Astrocyte (in vitro differentiated cells and primary cell): ENCODE measurements at regions not wholly inside any gene's neighbourhood (a gene's known extent, or its start where the extent isn't known, plus 50 kb on each side); places are given as distances from the start of the nearest gene placed in this dataset.
"Not testable (repeated sequence)": the region's sequence is repeated elsewhere in the genome, so short reads cannot be mapped to it uniquely, and the experiment has no call there.

Experiments
- DNase-seq: peaks from one replicate; pipeline ENCODE4 v3.0.0-alpha.2; 2010; ENCODE audit warnings: low read depth
- FAIRE-seq: peaks from 2 replicates; lab custom pipeline; 2011; peaks lifted over from hg19 to GRCh38; lab: Jason Lieb, UNC
- H2AFZ ChIP-seq: 2 replicates; pipeline ENCODE4 v1.6.0; 2012; ENCODE audit warnings: low read depth, low read length, inconsistent platforms
- H3K27ac ChIP-seq: 2 replicates; pipeline ENCODE4 v1.5.1; 2011; ENCODE audit warnings: low read depth, low read length, inconsistent platforms
- H3K27me3 ChIP-seq: 2 replicates; pipeline ENCODE4 v1.6.0; 2011; ENCODE audit warnings: low read length, inconsistent platforms; ENCODE audit not compliant: insufficient read depth
- H3K36me3 ChIP-seq: 2 replicates; pipeline ENCODE4 v1.5.1; 2011; ENCODE audit warnings: low read length, inconsistent platforms; ENCODE audit not compliant: insufficient read depth
- H3K4me1 ChIP-seq: 2 replicates; pipeline ENCODE4 v1.5.1; 2011; ENCODE audit warnings: low read length, inconsistent platforms; ENCODE audit not compliant: insufficient read depth
- H3K4me2 ChIP-seq: 2 replicates; pipeline ENCODE4 v1.6.0; 2012; ENCODE audit warnings: low read length, inconsistent platforms
- H3K4me3 ChIP-seq: 2 replicates; pipeline ENCODE4 v1.5.1; 2011; ENCODE audit warnings: low read depth, mild to moderate bottlenecking, low read length, inconsistent platforms; ENCODE audit not compliant: insufficient read depth
- H3K79me2 ChIP-seq: 2 replicates; pipeline ENCODE4 v1.6.0; 2012; ENCODE audit warnings: mild to moderate bottlenecking, low read length, inconsistent platforms; ENCODE audit not compliant: insufficient read depth
- H3K9ac ChIP-seq: 2 replicates; pipeline ENCODE4 v1.6.0; 2012; ENCODE audit warnings: mild to moderate bottlenecking, low read length, inconsistent platforms
- H3K9me3 ChIP-seq: 2 replicates; pipeline ENCODE4 v1.5.1; 2012; ENCODE audit warnings: low read depth, mild to moderate bottlenecking, low read length, inconsistent platforms; ENCODE audit not compliant: insufficient read depth
- H4K20me1 ChIP-seq: 2 replicates; pipeline ENCODE4 v1.6.0; 2012; ENCODE audit warnings: low read length, inconsistent platforms; ENCODE audit not compliant: insufficient read depth
- H3K27ac Mint-ChIP-seq: one replicate; pipeline ENCODE4 v1.8.0; 2021; ENCODE audit warnings: mild to moderate bottlenecking, mixed read lengths; ENCODE audit not compliant: unreplicated experiment
- H3K27me3 Mint-ChIP-seq: one replicate; pipeline ENCODE4 v1.8.0; 2021; ENCODE audit warnings: low read depth, mixed read lengths; ENCODE audit not compliant: unreplicated experiment
- H3K36me3 Mint-ChIP-seq: one replicate; pipeline ENCODE4 v1.8.0; 2021; ENCODE audit warnings: low read depth, mixed read lengths; ENCODE audit not compliant: unreplicated experiment
- H3K4me1 Mint-ChIP-seq: one replicate; pipeline ENCODE4 v1.8.0; 2021; ENCODE audit warnings: low read depth, mixed read lengths; ENCODE audit not compliant: unreplicated experiment
- H3K4me3 Mint-ChIP-seq: one replicate; pipeline ENCODE4 v1.8.0; 2021; ENCODE audit warnings: mild to moderate bottlenecking, moderate library complexity, mixed read lengths; ENCODE audit not compliant: unreplicated experiment
- H3K9me3 Mint-ChIP-seq: one replicate; pipeline ENCODE4 v1.8.0; 2021; ENCODE audit warnings: mild to moderate bottlenecking, mixed read lengths; ENCODE audit not compliant: unreplicated experiment
- EZH2 ChIP-seq: IDR thresholded peaks from 2 replicates; pipeline ENCODE4 v1.6.1; 2012; ENCODE audit warnings: mild to moderate bottlenecking, low read length, inconsistent platforms; ENCODE audit not compliant: insufficient read depth
- TF ChIP-seq, protein P1 (sequence below): IDR thresholded peaks from 2 replicates; pipeline ENCODE4 v1.5.1; 2011; ENCODE audit warnings: low read depth, mild to moderate bottlenecking, inconsistent platforms, low read length, moderate library complexity; ENCODE audit not compliant: insufficient read depth

DNA sequence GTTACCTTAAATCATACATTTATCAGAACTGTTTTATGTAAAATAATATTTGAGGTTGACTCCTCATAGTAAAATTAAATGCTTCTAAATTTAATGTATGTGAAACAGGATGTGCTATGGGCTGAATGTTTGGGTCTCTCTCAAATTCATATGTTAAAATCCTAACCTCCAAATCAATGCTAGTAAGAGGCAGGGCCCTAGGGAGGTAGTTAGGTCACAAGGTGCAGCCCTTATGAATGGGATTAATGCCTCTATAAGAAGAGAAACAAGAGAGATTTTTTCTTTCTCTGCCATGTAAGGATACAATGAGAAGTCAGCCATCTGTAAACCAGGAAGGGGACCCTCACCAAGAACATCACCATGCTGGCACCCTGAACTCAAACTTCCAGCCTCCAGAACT, 67.2 kb upstream of the ETAA1 start:
- Histone ChIP-seq H3K36me3 (no peaks in the 10 kb centered on the region), H4K20me1 (no peaks in the 10 kb centered on the region), H3K79me2 (no peaks in the 10 kb centered on the region), H3K9me3 (no peaks in the 10 kb centered on the region), H3K9ac (no peak overlapping the region), H3K27ac (no peak overlapping the region), H3K4me3 (no peak overlapping the region), H3K4me2 (no peak overlapping the region), H3K4me1 (no peaks in the 10 kb centered on the region), H2AFZ (no peak overlapping the region), H3K27me3 (no peaks in the 10 kb centered on the region)
- FAIRE-seq (no peak), DNase-seq (no peak)
- TF ChIP-seq, protein P1, sequence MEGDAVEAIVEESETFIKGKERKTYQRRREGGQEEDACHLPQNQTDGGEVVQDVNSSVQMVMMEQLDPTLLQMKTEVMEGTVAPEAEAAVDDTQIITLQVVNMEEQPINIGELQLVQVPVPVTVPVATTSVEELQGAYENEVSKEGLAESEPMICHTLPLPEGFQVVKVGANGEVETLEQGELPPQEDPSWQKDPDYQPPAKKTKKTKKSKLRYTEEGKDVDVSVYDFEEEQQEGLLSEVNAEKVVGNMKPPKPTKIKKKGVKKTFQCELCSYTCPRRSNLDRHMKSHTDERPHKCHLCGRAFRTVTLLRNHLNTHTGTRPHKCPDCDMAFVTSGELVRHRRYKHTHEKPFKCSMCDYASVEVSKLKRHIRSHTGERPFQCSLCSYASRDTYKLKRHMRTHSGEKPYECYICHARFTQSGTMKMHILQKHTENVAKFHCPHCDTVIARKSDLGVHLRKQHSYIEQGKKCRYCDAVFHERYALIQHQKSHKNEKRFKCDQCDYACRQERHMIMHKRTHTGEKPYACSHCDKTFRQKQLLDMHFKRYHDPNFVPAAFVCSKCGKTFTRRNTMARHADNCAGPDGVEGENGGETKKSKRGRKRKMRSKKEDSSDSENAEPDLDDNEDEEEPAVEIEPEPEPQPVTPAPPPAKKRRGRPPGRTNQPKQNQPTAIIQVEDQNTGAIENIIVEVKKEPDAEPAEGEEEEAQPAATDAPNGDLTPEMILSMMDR = no peak
- Mint-ChIP-seq H3K36me3 (no peaks in the 10 kb centered on the region), H3K9me3 (peaks cover 3% of the 10 kb centered on the region), H3K4me1 (no peaks in the 10 kb centered on the region), H3K27me3 (peaks cover 22% of the 10 kb centered on the region), H3K27ac (no peak overlapping the region), H3K4me3 (no peak overlapping the region)

DNA sequence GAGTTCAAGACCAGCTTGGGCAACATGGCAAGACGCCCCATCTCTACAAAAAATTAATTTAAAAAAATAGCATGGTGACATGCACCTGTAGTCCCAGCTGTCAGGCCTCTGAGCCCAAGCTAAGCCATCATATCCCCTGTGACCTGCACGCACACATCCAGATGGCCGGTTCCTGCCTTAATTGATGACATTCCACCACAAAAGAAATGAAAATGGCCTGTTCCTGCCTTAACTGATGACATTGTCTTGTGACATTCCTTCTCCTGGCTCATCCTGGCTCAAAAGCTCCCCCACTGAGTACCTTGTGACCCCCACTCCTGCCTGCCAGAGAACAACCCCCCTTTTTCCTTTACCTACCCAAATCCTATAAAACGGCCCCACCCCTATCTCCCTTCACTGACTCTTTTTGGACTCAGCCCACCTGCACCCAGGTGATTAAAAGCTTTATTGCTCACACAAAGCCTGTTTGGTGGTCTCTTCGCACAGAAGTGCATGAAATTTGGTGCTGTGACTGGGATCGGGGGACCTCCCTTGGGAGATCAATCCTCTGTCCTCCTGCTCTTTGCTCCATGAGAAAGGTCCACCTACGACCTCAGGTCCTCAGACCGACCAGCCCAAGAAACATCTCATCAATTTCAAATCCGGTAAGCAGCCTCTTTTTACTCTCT, 65.6 kb upstream of the ETAA1 start:
- not testable (repeated sequence) for H3K4me1 Mint-ChIP-seq, H3K4me1 ChIP-seq, DNase-seq, H3K9me3 ChIP-seq, H3K79me2 ChIP-seq, H3K27me3 ChIP-seq, H3K36me3 Mint-ChIP-seq, FAIRE-seq, H3K4me3 Mint-ChIP-seq, H2AFZ ChIP-seq, H3K27ac ChIP-seq, H4K20me1 ChIP-seq, H3K9ac ChIP-seq, H3K36me3 ChIP-seq, H3K27ac Mint-ChIP-seq, H3K4me2 ChIP-seq, H3K9me3 Mint-ChIP-seq, H3K4me3 ChIP-seq
- H3K27me3 Mint-ChIP-seq = peaks cover 22% of the 10 kb centered on the region

DNA sequence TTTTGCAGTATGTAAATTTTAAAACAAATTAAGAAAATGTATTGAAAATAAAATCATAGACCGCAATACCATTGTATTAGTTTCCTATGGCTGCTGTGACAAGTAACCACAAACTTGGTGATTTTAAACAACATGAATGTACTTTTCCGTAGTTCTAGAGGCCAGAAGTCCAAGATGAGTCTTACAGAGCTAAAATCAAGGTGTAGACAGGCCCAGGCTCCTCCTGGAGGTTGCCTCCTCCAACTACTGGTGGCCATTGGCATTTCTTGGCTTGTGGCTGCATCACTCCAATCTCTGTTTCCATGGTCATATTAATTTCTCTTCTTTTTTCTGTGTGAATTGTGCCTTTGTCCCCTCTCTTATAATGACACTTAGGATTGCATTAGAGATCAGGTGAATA, 59.2 kb upstream of the ETAA1 start:
- DNase-seq (no peak), FAIRE-seq (no peak)
- H3K27me3 ChIP-seq = no peaks in the 10 kb centered on the region
- H3K4me1 Mint-ChIP-seq = no peaks in the 10 kb centered on the region
- H3K79me2 ChIP-seq = no peaks in the 10 kb centered on the region
- peaks cover 8% of the 10 kb centered on the region for H3K27me3 Mint-ChIP-seq
- no peaks in the 10 kb centered on the region for H4K20me1 ChIP-seq
- no peaks in the 10 kb centered on the region for H3K36me3 ChIP-seq
- no peak overlapping the region for H3K27ac ChIP-seq
- no peak for TF ChIP-seq EZH2
- TF ChIP-seq, protein P1 = no peak
- H3K4me1 ChIP-seq = no peaks in the 10 kb centered on the region
- no peak overlapping the region for H3K9ac ChIP-seq
- H3K4me2 ChIP-seq = no peak overlapping the region
- no peak overlapping the region for H3K27ac Mint-ChIP-seq
- H3K36me3 Mint-ChIP-seq = no peaks in the 10 kb centered on the region
- H3K9me3 ChIP-seq = no peaks in the 10 kb centered on the region
- peaks cover 3% of the 10 kb centered on the region for H3K9me3 Mint-ChIP-seq
- no peak overlapping the region for H3K4me3 Mint-ChIP-seq
- H3K4me3 ChIP-seq = no peak overlapping the region
- H2AFZ ChIP-seq = no peak overlapping the region
